NT2/D1 (cell line): ENCODE measurements at regions not wholly inside any gene's neighbourhood (a gene's known extent, or its start where the extent isn't known, plus 50 kb on each side); places are given as distances from the start of the nearest gene placed in this dataset.

Source experiments
- SUZ12 ChIP-seq: IDR thresholded peaks from 2 replicates; pipeline ENCODE4 v1.6.1; 2011; ENCODE audit not compliant: insufficient read length, insufficient read depth; ENCODE audit errors: extremely low read depth
- YY1 ChIP-seq: IDR thresholded peaks from 2 replicates; pipeline ENCODE4 v1.6.1; 2011; ENCODE audit not compliant: insufficient read length, insufficient read depth
- ZNF274 ChIP-seq: IDR thresholded peaks from 2 replicates; pipeline ENCODE4 v1.6.1; 2011; ENCODE audit warnings: mild to moderate bottlenecking, low read depth, low read length

DNA sequence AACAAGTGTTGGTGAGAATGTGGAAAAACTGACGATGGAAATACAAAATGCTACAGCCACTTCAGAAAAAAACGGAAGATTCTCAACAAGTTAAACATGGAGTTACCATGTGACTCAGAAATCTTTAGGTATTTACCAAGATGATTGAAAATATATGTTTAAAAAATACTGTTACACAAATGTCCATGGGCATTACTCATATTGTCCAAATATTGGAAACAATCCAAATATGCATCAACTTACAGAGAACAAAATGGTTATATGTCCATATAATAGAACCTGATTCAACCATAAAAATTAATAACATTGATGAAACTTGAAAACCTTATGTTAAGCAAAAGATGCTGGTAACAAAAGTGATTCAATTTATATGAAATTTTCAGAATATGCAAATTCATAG is 1057.7 kb upstream of the TMEM132C start:
- TF ChIP-seq YY1 = no peak
- TF ChIP-seq SUZ12 = no peak
- TF ChIP-seq ZNF274 = no peak
